Tibial nerve (tissue), 4 donors: ENCODE measurements at regions not wholly inside any gene's neighbourhood (a gene's known extent, or its start where the extent isn't known, plus 50 kb on each side); places are given as distances from the start of the nearest gene placed in this dataset.
"Not testable (repeated sequence)": the region's sequence is repeated elsewhere in the genome, so short reads cannot be mapped to it uniquely, and the experiment has no call there.

Source experiments
- DNase-seq, 2 donors: peaks; one replicate each; pipeline ENCODE4 v3.0.0-alpha.2; 2019; ENCODE audit warnings: low spot score in 2 of 2
- H3K27ac ChIP-seq, 4 donors: fragments of 200-600 bp; sonication (generic) in 3 of 4; one replicate each; pipeline ENCODE4 v1.5.1; 2017 to 2019; ENCODE audit warnings: mild to moderate bottlenecking in 1 of 4
- H3K27me3 ChIP-seq, 2 donors: fragments of 200-600 bp; sonication (generic) in 1 of 2; one replicate each; pipeline versions ENCODE4 v1.5.1 to v1.6.0; 2017 to 2019
- H3K36me3 ChIP-seq, 3 donors: fragments of 200-600 bp; sonication (generic); one replicate each; pipeline ENCODE4 v1.5.1; 2018 to 2019
- H3K4me1 ChIP-seq, 4 donors: fragments of 200-600 bp; sonication (generic) in 3 of 4; one replicate each; pipeline ENCODE4 v1.5.1; 2017 to 2019
- H3K4me3 ChIP-seq, 4 donors: fragments of 200-600 bp; sonication (generic) in 3 of 4; one replicate each; pipeline ENCODE4 v1.5.1; 2017 to 2019; ENCODE audit warnings: mild to moderate bottlenecking in 1 of 4, moderate library complexity in 1 of 4
- H3K9me3 ChIP-seq, 4 donors: fragments of 200-600 bp; sonication (generic) in 3 of 4; one replicate each; pipeline ENCODE4 v1.5.1; 2017 to 2019
- CTCF ChIP-seq, 5 experiments: fragments of 200-600 bp in 3 of 5; fragments of 450-650 bp in 2 of 5; sonication (generic) in 3 of 5; IDR thresholded peaks; one replicate each; pipeline ENCODE4 v1.5.1; 2016 to 2019; ENCODE audit warnings: antibody characterized with exemption in 5 of 5, mild to moderate bottlenecking in 3 of 5, moderate library complexity in 2 of 5
- EP300 ChIP-seq, 2 donors: sonication (generic); formaldehyde crosslinking; IDR thresholded peaks; one replicate each; pipeline ENCODE4 v1.6.1; 2017; ENCODE audit warnings: antibody characterized with exemption in 2 of 2, mild to moderate bottlenecking in 1 of 2
- POLR2A ChIP-seq, 2 donors: fragments of 450-650 bp; IDR thresholded peaks; one replicate each; pipeline ENCODE4 v1.6.1; 2017; ENCODE audit warnings: antibody characterized with exemption in 2 of 2, mild to moderate bottlenecking in 2 of 2, moderate library complexity in 2 of 2
- WGBS, 2 donors: methylation state at CpG; one replicate each; pipeline ENCODE4 v1.1.5; 2018; 5-methylcytosine and 5-hydroxymethylcytosine counted together

GRCh38 chr16:86955136-86955855, 361.9 kb downstream of the C16orf95 start:
- DNase-seq, result no peak
- 74 to 79% methylated on average over 13 of the region's 13 CpGs for WGBS, 2 donors
- H3K9me3 ChIP-seq, result peaks cover 0 to 4% (median 0%) of the 10 kb centered on the region in 4 donors
- no peaks in the 10 kb centered on the region for H3K36me3 ChIP-seq
- H3K4me1 ChIP-seq, result peaks cover 0 to 6% (median 0%) of the 10 kb centered on the region in 4 donors
- peaks cover 0 to 19% of the 10 kb centered on the region in 2 donors for H3K27me3 ChIP-seq
- no peak for TF ChIP-seq POLR2A (IDR thresholded peaks at IDR 0.05)
- no peak overlapping the region for H3K4me3 ChIP-seq
- H3K27ac ChIP-seq, result no peak overlapping the region

- 73 to 89% methylated on average over 9 to 15 of the region's 15 CpGs for WGBS, 2 donors
- Histone ChIP-seq H3K27ac (no peak overlapping the region), H3K27me3 (peaks cover 0 to 27% of the 10 kb centered on the region in 2 donors)
Observed at GRCh38 chr16:86956437-86956836, 360.8 kb downstream of the C16orf95 start.

GRCh38 chr16:86957662-86958198, 359.5 kb downstream of the C16orf95 start:
- not testable (repeated sequence) for H3K27ac ChIP-seq, H3K36me3 ChIP-seq, DNase-seq, H3K4me3 ChIP-seq, H3K9me3 ChIP-seq, H3K4me1 ChIP-seq
- H3K27me3 ChIP-seq, result peaks cover 0 to 27% of the 10 kb centered on the region in 2 donors
- 92 to 93% methylated on average over 10 to 12 of the region's 12 CpGs for WGBS, 2 donors

More at GRCh38 chr16:86956437-86956836, 360.8 kb downstream of the C16orf95 start:
- Histone ChIP-seq H3K9me3 (peaks cover 0 to 4% (median 0%) of the 10 kb centered on the region in 4 donors), H3K36me3 (no peaks in the 10 kb centered on the region), H3K4me1 (peaks cover 0 to 6% (median 0%) of the 10 kb centered on the region in 4 donors), H3K4me3 (no peak overlapping the region)
- TF ChIP-seq POLR2A (IDR thresholded peaks at IDR 0.05), result no peak
- TF ChIP-seq CTCF (IDR thresholded peaks at IDR 0.05), result no peak
- no peak for DNase-seq

DNA sequence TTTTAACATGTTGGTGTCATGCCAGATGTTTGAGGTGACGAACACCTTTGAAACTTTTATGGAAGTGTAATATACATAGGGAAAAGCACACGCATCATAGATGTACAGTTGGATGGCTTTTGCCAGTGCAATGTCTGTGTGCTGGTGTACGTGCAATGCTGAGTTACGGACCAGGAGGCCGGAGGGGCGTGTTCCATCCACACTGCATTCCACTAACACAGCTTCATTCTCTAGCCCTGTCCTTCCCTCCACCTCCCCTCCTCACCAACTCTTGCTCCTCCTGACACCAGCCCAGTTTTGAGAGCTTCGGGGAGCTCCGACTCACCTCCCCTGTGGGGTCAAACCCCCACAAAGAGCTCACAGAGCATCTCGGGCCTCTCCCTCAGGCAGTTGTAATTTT, 358.8 kb downstream of the C16orf95 start:
- H3K27me3 ChIP-seq, result peaks cover 0 to 27% of the 10 kb centered on the region in 2 donors
- TF ChIP-seq CTCF (IDR thresholded peaks at IDR 0.05), result no peak
- TF ChIP-seq EP300 (IDR thresholded peaks at IDR 0.05), result no peak
- no peak for TF ChIP-seq POLR2A (IDR thresholded peaks at IDR 0.05)
- 83 to 84% methylated on average over 9 of the region's 9 CpGs for WGBS, 2 donors

DNA sequence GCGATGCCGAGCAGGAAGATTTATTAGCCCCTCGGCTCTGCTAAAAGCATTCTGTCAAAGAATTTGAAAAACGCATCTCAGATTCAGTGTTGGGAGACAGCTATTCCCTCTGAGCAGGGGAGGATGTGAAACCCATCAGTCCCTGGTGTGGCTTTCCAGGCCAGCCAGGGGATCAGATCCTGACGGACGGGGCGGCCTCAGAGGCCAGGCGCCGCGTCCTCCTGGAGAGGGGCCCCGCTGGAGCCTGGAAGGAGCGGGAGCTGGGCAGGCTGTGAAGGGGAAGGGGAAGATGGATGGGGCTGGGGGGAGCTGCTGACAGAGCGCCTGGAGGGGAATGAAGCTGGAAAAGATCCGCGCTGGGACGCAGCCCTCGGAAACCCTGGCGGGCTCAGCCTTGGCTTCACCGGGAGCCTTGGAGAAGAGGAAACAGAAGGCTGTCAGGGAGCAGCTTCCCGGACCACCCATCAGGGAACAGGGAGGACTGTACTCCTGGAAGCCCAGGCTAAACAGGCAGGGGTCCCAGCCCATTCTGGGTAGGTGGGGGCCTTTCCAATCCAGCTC, 358.0 kb downstream of the C16orf95 start:
- H3K9me3 ChIP-seq, result no peaks in the 10 kb centered on the region
- H3K27me3 ChIP-seq, result peaks cover 0 to 24% of the 10 kb centered on the region in 2 donors
- no peak for TF ChIP-seq EP300 (IDR thresholded peaks at IDR 0.05)
- no peak for TF ChIP-seq POLR2A (IDR thresholded peaks at IDR 0.05)
- no peak for TF ChIP-seq CTCF (IDR thresholded peaks at IDR 0.05)
- WGBS, 2 donors, result 39 to 45% methylated on average over 20 of the region's 20 CpGs
- H3K4me3 ChIP-seq, result no peak overlapping the region
- H3K4me1 ChIP-seq, result peaks cover 0 to 1% (median 0%) of the 10 kb centered on the region in 4 donors
- no peaks in the 10 kb centered on the region for H3K36me3 ChIP-seq
- DNase-seq, result no peak
- no peak overlapping the region for H3K27ac ChIP-seq

More for the DNA sequence above, 358.8 kb downstream of the C16orf95 start:
- DNase-seq, result no peak
- Histone ChIP-seq H3K4me3 (no peak overlapping the region), H3K4me1 (peaks cover 0 to 6% (median 0%) of the 10 kb centered on the region in 4 donors), H3K36me3 (no peaks in the 10 kb centered on the region), H3K9me3 (no peaks in the 10 kb centered on the region), H3K27ac (no peak overlapping the region)

- peaks cover 0 to 23% of the 10 kb centered on the region in 2 donors for H3K27me3 ChIP-seq
- H3K27ac ChIP-seq, result no peak overlapping the region
- no peaks in the 10 kb centered on the region for H3K36me3 ChIP-seq
- no peak for DNase-seq
- H3K4me1 ChIP-seq, result no peaks in the 10 kb centered on the region
- 81 to 91% methylated on average over 3 of the region's 3 CpGs for WGBS, 2 donors
- H3K9me3 ChIP-seq, result no peaks in the 10 kb centered on the region
- TF ChIP-seq CTCF (IDR thresholded peaks at IDR 0.05), result no peak
- TF ChIP-seq POLR2A (IDR thresholded peaks at IDR 0.05), result no peak
- no peak for TF ChIP-seq EP300 (IDR thresholded peaks at IDR 0.05)
- H3K4me3 ChIP-seq, result no peak overlapping the region
Observed at GRCh38 chr16:86959729-86960128, 357.5 kb downstream of the C16orf95 start.
